ENCODE measurements at regions not wholly inside any gene's neighbourhood (a gene's known extent, or its start where the extent isn't known, plus 50 kb on each side); places are given as distances from the start of the nearest gene placed in this dataset.

GRCh38 chr2:57850415-57851130, 196.0 kb upstream of the VRK2 start:
- no peak for TF ChIP-seq CTCF (IDR thresholded peaks at IDR 0.05; ENCODE audit: poor library complexity)
- no peak for TF ChIP-seq EZH2 (IDR thresholded peaks at IDR 0.05; ENCODE audit: borderline replicate concordance)

All from hepatocyte (in vitro differentiated cells).